ENCODE measurements at regions not wholly inside any gene's neighbourhood (a gene's known extent, or its start where the extent isn't known, plus 50 kb on each side); places are given as distances from the start of the nearest gene placed in this dataset.
A peak's percentile ranks its signal among the peaks of the same experiment; 100 is the strongest.

- TF ChIP-seq POLR2A (IDR thresholded peaks at IDR 0.05) = no peak
- no peak for TF ChIP-seq POLR2AphosphoS5 (IDR thresholded peaks at IDR 0.05)
- TF ChIP-seq, protein P1, sequence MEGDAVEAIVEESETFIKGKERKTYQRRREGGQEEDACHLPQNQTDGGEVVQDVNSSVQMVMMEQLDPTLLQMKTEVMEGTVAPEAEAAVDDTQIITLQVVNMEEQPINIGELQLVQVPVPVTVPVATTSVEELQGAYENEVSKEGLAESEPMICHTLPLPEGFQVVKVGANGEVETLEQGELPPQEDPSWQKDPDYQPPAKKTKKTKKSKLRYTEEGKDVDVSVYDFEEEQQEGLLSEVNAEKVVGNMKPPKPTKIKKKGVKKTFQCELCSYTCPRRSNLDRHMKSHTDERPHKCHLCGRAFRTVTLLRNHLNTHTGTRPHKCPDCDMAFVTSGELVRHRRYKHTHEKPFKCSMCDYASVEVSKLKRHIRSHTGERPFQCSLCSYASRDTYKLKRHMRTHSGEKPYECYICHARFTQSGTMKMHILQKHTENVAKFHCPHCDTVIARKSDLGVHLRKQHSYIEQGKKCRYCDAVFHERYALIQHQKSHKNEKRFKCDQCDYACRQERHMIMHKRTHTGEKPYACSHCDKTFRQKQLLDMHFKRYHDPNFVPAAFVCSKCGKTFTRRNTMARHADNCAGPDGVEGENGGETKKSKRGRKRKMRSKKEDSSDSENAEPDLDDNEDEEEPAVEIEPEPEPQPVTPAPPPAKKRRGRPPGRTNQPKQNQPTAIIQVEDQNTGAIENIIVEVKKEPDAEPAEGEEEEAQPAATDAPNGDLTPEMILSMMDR (IDR thresholded peaks at IDR 0.05) = no peak
- TF ChIP-seq EP300 (IDR thresholded peaks at IDR 0.05) = no peak
- H3K4me1 ChIP-seq = peaks cover 0 to 4% (median 0%) of the 10 kb centered on the region in 4 donors
- intact Hi-C loops (cut with DNase I; ENCODE audit: low total_unique reads) = no loop called here
- H3K27me3 ChIP-seq = no peaks in the 10 kb centered on the region
- H3K9me3 ChIP-seq = no peaks in the 10 kb centered on the region
- no peak overlapping the region for H3K4me3 ChIP-seq
- H3K36me3 ChIP-seq = no peaks in the 10 kb centered on the region
- WGBS, 5 donors = 60 to 81% (median 79%) methylated on average over 2 of the region's 2 CpGs
- DNase-seq = no peak
- no peak overlapping the region for H3K27ac ChIP-seq
Observed at GRCh38 chr6:74579047-74579446, 626.8 kb downstream of the COL12A1 start.

DNA sequence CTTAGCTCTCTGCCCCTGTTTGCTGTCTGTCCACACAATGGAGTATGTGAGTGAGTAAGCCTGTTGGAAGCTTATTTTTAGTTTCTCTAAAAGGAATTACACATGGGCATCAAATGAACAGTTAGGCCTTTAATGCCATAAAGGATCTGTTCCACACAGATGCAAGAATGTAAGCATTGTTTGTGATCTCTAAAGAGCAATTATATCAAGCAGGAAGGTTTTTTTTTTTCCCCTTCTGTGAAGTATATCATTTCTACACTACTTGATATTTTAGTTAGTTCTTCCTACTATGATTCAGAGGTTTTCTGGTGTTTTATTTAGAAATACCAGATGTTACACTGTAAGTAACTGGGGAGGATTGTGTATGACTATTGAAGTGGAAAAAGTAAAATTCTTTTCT lies 627.5 kb downstream of the COL12A1 start:
- Histone ChIP-seq H3K4me1 (peaks cover 0 to 4% (median 0%) of the 10 kb centered on the region in 4 donors), H3K36me3 (no peaks in the 10 kb centered on the region), H3K4me3 (no peak overlapping the region), H3K9me3 (no peaks in the 10 kb centered on the region), H3K27ac (no peak overlapping the region), H3K27me3 (no peaks in the 10 kb centered on the region)
- TF ChIP-seq, protein P1 (IDR thresholded peaks at IDR 0.05) = no peak
- TF ChIP-seq EP300 (IDR thresholded peaks at IDR 0.05) = no peak
- no peak for TF ChIP-seq POLR2AphosphoS5 (IDR thresholded peaks at IDR 0.05)
- TF ChIP-seq POLR2A (IDR thresholded peaks at IDR 0.05) = no peak
- DNase-seq = peak in 1 of 2 donors; percentile 9
- intact Hi-C loops (cut with DNase I; ENCODE audit: low total_unique reads) = no loop called here

GRCh38 chr6:74577619-74578018 lies 628.2 kb downstream of the COL12A1 start:
- TF ChIP-seq, protein P1 (IDR thresholded peaks at IDR 0.05) = no peak
- TF ChIP-seq POLR2AphosphoS5 (IDR thresholded peaks at IDR 0.05) (no peak), EP300 (IDR thresholded peaks at IDR 0.05) (no peak), POLR2A (IDR thresholded peaks at IDR 0.05) (no peak)
- Histone ChIP-seq H3K27ac (no peak overlapping the region), H3K4me1 (peaks cover 0 to 4% (median 0%) of the 10 kb centered on the region in 4 donors), H3K9me3 (no peaks in the 10 kb centered on the region), H3K4me3 (no peak overlapping the region), H3K27me3 (no peaks in the 10 kb centered on the region), H3K36me3 (no peaks in the 10 kb centered on the region)
- no peak for DNase-seq
- intact Hi-C loops (cut with DNase I; ENCODE audit: low total_unique reads) = no loop called here

DNA sequence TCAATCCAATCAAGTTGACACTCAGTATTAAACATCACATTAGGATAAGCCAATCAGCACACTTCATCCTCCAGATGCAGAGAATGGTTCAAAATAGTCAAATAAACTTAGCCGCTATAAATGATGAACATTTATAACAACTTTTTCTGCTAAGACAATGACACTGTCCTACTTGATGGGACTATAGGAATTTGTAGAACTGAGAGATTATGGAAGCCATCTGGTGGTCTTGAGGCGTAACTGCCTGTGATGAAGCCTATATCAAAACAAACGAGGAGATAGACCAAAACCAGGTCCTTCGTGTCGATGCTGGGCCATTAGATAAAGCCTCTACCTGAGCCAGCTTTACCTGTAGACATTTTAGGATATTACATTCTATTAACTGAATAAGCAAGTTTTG lies 631.1 kb downstream of the COL12A1 start:
- H3K27me3 ChIP-seq = no peaks in the 10 kb centered on the region
- peak in 1 of 2 donors; percentile 26 for DNase-seq
- TF ChIP-seq POLR2A (IDR thresholded peaks at IDR 0.05) (no peak), POLR2AphosphoS5 (IDR thresholded peaks at IDR 0.05) (no peak), EP300 (IDR thresholded peaks at IDR 0.05) (no peak)
- TF ChIP-seq, protein P1 (IDR thresholded peaks at IDR 0.05) = peak in 1 of 7 experiments; percentile 11
- H3K36me3 ChIP-seq = no peaks in the 10 kb centered on the region
- H3K4me1 ChIP-seq = peaks cover 0 to 4% (median 0%) of the 10 kb centered on the region in 4 donors
- 49 to 60% (median 55%) methylated on average over 5 of the region's 5 CpGs for WGBS, 5 donors
- H3K27ac ChIP-seq = no peak overlapping the region
- no peaks in the 10 kb centered on the region for H3K9me3 ChIP-seq
- H3K4me3 ChIP-seq = no peak overlapping the region
- intact Hi-C loops (cut with DNase I; ENCODE audit: low total_unique reads) = no loop called here

Measured in stomach (tissue), 8 donors.